NCI-H1048 (cell line): ENCODE measurements at regions not wholly inside any gene's neighbourhood (a gene's known extent, or its start where the extent isn't known, plus 50 kb on each side); places are given as distances from the start of the nearest gene placed in this dataset.
"Not testable (repeated sequence)": the region's sequence is repeated elsewhere in the genome, so short reads cannot be mapped to it uniquely, and the experiment has no call there.

Experiments used
- DNase-seq: peaks from one replicate; lab custom pipeline; 2025; lab: John Stamatoyannopoulos, UW

DNA sequence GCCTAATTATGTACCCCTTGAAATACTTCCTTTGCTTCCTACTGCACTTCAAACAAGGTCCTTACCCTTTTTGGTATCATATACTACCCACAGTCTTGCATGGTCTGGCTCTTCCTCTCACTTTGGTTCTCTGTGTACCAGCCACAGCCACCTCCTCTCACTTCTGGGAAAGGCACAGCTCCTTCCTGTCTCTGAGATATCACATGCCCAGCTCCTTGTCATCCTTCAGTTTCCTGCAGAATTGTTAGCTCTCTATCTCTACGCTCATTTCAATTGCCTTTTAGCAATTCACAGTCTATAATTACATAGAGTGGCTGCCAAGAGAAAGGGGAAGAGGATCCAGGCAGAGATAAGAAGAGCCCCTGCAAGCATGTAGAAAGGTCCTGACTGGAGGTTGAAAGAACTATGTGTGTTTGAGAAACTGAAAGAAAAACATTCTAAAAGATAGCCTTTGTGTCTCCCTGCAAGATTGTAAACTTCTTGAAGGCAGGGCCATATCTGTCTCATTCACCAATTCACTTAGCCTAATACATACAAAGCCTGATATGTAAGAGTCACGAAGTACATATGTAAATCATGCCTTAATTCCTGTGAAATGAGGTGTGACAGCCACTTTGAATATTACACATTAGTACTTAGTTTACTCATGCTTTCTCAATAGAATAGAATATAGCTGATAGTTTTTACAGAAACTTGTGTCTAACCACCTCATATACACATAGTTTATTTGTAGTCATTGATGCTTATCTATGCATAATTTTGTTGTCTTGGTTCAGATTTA lies 933.1 kb downstream of the DIAPH3 start:
- no peak for DNase-seq

DNA sequence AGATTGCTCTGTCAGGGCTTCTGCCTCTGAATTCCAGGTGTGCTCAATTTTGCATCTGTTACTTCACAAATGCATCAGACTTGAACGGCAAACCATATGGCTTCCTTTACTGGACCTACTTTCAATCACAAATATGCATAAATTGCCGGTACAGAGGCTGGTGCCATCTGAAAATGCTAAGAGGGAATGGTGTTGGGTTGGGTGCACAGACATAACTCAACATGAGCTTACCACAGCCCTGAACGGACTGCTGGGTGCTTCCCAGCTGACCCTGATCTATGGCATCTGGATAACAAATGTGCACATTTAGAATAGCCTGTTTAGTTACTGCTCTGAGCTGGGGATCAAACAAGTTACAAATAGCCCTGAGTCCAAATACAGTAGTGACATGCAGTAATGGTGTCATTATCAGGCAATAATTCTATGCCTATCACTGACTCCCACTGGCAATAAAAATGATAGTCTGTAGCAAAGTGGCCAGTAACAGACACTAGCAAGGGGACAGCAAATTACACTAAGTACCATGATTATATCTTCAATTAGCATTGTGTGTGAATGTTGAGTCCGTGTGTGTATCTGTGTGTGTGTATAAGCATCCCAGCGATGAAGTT lies 927.3 kb downstream of the DIAPH3 start:
- DNase-seq = no peak

DNA sequence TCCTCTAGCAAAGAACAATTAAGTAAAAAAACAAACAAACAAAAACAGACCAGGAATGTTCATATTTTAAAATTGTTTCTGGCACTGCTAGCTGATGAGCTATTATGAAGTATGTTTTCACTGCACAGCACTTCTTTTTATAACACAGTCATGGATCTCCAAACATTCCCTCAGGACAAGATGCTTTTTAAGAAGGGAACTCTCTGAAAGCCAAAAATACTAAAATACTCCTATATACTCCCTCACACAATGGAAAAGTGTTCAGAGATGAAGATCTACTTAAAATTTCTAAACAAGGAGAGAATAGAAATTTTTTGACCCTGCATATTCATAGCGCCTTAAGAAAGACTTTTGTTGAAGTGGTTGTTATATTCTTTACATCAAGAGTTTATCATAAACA lies 926.8 kb downstream of the DIAPH3 start:
- DNase-seq = no peak

DNA sequence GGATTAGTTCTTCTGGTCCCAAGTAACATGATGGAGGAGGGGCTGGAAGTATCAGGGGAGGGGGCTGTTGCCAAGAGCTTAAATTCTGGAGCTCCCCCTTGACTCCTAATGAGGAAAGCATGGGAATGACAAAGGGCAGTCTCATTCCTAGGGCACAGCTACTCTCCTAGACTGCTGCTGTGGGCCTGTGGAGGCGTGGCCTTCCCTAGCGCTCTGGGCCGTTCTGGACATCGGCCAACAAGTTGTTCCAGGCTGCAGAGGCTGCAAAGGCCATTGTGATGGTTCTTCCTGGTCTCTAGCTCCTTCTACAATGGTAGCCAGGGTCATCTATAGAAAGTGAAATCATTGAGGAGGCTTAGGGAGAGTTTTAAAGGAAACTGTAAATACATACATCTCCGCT lies 916.6 kb downstream of the DIAPH3 start:
- no peak for DNase-seq

DNA sequence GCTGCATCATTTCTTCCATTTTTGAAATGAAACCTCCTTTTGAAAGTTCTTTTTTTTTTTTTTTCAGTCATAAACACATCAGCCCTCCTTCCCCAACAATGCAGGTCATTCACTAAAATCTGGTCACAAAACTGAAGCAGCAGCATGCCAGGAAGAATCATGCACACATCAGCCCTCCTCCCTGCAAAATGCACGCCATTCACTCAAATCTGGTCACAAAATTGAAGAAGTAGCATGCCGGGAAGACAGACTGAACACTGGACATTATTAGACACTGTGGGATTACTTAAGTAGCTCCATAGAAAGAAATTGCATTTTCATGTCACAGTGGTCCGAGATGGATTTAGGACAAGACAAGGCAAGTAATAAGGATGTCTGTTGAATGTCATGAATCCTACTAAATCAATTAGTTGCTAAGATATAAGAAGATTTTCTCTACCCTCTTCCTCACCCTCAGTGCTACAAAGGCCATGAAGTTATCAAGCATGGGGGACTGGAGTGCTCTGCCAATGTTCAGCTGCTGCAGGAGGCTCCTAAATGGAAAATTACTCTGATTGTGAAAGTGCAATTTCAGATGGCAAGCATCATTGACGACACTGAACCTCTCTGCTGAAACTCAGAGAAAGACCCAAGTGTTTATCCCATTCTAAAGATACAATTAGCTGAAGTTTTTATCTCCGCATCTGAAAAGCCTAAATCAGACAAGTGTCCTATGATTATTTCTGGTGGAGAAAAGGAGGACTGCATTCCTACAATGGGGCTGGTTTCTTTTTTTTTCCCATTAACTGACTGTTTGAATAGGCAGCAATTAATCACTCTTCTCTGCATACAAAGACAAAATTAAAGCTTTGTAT lies 913.2 kb downstream of the DIAPH3 start:
- no peak for DNase-seq

DNA sequence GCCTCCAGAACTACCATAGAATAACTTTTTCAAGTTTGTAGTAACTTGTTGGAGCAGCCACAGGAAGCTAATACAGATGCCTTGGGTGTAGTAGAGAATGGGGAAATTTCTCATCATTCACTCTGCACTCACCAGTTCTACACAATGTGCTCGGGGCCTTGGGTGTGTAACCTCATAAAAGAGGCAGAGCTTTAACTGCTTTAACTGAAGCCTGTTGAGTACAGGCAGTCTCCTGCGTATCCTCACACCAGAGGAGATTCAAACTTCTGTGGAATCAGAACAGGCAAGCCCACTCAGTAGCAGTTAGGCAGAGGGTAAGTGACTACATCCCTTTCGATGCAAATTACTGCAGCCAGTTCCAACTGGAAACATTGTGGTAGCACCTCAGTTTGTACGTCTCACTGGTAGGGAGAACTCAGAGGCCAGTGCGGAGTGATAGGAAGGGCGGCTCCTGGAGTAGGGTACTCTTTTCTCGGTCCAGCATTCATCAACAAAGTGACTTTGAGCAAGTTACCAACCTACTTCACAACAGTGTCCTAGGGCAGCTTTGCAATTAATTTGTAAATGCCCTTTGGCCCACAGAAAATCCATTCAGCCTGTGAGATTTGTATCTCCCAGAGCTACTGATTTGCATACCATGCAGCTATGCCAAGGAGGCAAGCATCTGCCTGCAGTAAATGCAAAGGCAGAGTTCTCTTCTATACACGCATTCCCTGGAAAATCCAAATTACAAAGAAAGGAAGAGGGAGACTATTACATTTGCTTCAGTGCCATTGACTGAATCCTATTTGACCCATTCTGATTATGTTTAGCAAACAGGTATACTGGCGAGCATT lies 904.3 kb downstream of the DIAPH3 start:
- DNase-seq = no peak

DNA sequence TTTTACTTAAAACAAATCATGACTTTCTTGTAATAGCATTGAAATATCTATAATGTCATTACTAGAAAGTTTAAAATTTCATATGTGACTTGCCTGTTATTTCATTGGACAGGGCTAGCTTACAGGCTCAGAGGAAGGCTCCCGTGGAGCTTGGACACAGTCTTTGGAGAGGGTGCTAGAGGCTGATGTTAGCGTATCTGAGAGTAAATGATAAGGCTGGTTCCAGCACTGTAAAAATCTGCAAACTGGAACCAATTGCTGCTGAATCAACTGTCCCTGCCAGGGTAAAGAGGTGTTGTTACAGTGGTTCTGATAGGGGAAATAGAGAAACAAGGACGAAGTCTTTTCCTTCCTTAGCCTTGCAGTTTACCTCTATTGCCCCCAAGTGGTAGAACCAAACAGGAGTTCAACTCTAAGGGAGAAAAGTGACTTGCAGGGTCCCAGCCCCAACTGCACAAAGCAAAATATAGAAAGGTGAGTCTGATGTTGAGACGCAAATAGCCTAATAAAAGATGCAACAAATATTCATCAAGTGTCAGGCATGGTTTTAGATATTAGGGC lies 901.7 kb downstream of the DIAPH3 start:
- no peak for DNase-seq

- no peak for DNase-seq
Measured at GRCh38 chr13:59263531-59263930, 900.2 kb downstream of the DIAPH3 start.

- no peak for DNase-seq
Measured at GRCh38 chr13:59266478-59267063, 897.2 kb downstream of the DIAPH3 start.

GRCh38 chr13:59269476-59269875 lies 894.3 kb downstream of the DIAPH3 start:
- DNase-seq = no peak

GRCh38 chr13:59270327-59270726 lies 893.4 kb downstream of the DIAPH3 start:
- DNase-seq = no peak

- DNase-seq = no peak
Measured at GRCh38 chr13:59274958-59275727, 888.6 kb downstream of the DIAPH3 start.

DNA sequence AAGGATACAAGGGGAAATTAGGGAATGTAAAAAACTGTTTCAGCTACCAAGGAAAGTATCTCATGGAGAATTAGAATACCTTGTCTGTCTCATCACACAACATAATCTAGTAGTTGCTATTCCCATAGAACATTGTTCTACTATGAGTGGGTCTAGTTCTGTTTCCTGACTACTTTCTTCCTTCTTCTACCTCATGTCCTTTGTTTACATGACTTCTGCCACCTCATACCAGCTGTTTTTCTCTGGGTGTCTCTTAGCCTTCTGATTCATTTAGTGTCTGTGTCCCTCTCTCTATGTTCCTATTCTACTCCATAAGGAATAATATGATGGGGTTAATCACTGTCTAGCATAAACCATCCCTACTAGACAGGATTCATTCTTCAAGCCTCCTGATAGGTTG lies 887.3 kb downstream of the DIAPH3 start:
- no peak for DNase-seq

DNA sequence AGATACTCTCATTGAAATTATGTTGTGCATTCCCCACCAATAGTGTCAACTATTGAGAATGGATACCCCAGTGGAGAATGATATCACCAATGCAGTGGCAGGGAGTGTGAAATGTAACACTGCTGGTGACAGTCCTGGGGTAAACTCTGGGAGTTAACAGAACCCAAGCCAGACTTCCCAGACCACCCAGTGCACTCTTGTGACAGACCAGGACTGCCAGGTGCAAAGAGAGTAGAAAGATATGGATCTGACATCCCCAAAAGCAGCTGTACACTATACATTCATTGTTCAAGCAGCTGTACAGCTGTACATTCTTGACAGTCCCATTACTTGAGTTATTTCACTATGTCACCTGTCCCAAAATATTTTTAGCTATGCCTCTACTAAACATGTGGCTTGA lies 886.6 kb downstream of the DIAPH3 start:
- DNase-seq = no peak

GRCh38 chr13:59279028-59279427 lies 884.7 kb downstream of the DIAPH3 start:
- no peak for DNase-seq

- no peak for DNase-seq
Measured at GRCh38 chr13:59279576-59279975, 884.2 kb downstream of the DIAPH3 start.

GRCh38 chr13:59280297-59280696 lies 883.4 kb downstream of the DIAPH3 start:
- no peak for DNase-seq

DNA sequence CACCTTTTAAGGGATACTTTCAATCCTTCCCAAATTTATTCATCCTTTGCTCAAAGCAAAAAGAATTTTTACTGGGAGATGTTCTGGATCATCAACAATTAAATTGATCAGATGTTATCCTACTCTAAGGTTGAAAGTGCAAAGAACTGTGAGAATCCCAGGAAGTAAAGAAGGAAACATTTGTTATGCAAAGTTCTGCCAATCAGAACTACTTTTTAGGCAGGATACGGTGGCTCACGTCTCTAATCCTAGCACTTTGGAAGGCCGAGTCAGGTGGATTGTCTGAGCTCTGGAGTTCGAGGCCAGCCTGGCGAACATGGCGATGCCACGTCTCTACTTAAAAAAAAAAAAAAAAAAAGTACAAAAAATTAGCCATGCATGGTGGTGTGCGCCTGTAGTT lies 882.3 kb downstream of the DIAPH3 start:
- no peak for DNase-seq

DNA sequence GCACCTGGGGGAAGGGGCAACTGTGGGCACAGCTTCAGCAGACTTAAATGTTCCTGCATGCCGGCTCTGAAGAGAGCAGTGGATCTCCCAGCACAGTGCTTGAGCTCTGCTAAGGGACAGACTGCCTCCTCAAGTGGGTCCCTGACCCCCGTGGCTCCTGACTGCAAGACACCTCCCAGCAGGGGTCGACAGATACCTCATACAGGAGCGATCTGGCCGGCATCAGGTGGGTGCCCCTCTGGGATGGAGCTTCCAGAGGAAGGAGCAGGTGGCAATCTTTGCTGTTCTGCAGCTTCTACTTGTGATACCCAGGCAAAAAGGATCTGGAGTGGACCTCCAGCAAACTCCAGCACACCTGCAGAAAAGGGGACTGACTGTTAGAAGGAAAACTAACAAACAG lies 871.5 kb downstream of the DIAPH3 start:
- DNase-seq = not testable (repeated sequence)

DNA sequence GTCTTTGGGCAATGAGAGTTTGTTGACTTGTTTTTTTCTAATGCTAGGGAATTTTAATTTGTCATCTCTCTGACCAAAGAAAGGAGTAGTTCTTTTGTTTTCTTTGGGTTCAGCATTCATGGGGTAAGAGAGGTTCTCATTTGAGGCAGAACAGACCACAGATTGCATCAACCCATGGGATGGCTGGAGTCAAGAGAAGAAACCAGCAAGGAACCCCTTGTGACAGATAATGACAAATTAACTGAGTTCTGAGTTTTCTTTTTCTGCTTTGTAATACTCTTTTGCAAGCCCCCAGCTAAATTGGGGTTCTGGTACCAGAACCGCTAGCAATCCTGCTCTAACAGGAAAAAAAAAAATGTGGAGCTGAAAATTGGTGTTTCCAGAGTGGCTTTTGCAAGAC lies 864.1 kb downstream of the DIAPH3 start:
- DNase-seq = no peak
